Thyroid gland (tissue), 4 donors: ENCODE measurements at regions not wholly inside any gene's neighbourhood (a gene's known extent, or its start where the extent isn't known, plus 50 kb on each side); places are given as distances from the start of the nearest gene placed in this dataset.

Experiments used
- CTCF ChIP-seq, 6 experiments: fragments of 200-600 bp in 3 of 6; fragments of 450-650 bp in 3 of 6; sonication (generic) in 3 of 6; IDR thresholded peaks; one replicate each; pipeline ENCODE4 v1.5.1; 2016 to 2019; ENCODE audit warnings: antibody characterized with exemption in 6 of 6, mild to moderate bottlenecking in 2 of 6, inconsistent platforms in 1 of 6, moderate library complexity in 1 of 6
- POLR2A ChIP-seq, 2 donors: fragments of 450-650 bp; IDR thresholded peaks; one replicate each; pipeline ENCODE4 v1.6.1; 2017; ENCODE audit warnings: antibody characterized with exemption in 2 of 2, mild to moderate bottlenecking in 2 of 2, moderate library complexity in 1 of 2

- TF ChIP-seq CTCF (IDR thresholded peaks at IDR 0.05) (no peak), POLR2A (IDR thresholded peaks at IDR 0.05) (no peak)
These were observed 97.8 kb downstream of the AQP9 start for GRCh38 chr15:58235961-58236360.
